ENCODE measurements at regions not wholly inside any gene's neighbourhood (a gene's known extent, or its start where the extent isn't known, plus 50 kb on each side); places are given as distances from the start of the nearest gene placed in this dataset.

DNA sequence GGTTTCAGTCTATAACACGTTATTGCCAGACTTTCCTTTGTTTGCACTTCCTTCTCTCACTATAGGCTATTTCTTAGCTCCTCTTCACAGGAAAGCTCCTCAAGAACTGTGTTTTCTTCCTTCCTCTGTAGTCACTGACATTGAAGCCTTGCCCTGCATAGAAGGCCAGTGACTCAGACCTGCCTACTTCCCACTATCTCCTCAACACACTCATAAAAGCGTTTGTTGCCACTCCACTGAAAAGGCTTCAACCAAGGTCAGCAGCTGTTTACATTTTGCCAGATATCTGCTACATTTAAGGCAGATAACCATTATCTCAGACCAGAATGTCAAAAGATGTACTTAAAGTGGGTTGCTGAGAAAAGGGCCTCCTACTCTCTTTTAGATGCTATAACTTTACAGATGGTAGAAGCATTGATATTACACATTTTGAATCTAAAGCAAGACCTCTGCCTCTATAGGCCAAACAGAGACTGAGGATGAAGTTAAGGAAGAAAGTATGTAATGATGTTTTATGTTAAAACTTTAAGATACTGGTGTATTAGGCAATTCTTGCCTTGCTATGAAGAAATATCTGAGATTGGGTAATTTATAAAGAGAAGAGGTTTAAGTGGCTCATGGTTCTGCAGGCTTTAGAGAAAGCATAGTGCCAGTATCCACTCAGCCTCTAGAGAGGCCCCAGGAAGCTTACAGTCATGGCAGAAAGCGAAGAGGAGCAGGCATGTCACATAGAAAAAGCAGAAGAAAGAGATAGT, 233.3 kb upstream of the FLRT2 start:
- no peak for DNase-seq

DNA sequence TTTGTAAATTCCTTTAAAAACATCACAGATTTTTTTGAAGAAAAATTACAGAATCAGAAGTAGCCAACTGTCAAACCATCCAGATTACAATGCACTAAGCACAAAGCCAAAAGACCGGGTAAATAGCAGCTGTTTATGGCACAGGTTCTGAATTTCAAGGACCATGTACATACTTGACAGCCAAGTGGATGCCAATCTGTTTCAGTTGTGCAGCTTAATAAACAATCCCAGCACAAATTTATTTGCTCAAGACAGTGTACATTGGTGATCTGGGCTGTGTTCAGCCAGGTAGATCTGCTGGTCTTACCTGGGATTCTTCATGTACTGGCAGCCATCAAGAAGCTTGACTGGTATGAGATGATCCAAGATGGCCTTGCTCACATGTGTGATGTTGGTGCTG, 229.8 kb upstream of the FLRT2 start:
- no peak for DNase-seq

DNA sequence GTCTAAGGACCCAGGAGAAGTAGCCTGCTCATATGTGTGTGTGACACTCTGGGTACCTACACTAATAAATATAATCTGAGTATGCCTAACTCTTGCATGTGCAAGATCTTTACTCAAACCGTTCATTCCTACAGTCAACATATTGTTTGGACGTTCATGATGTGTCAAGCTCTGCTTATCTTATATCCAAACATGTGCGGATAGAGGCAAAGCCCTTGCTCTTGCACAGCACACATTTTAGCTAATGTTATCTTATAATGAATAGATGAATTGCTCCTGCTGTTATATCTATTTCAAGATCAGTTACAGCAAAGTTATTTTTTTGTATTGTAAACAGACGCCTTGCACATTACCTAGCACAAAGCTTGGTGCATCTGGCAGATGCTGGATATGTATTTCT, 228.4 kb upstream of the FLRT2 start:
- no peak for DNase-seq

DNA sequence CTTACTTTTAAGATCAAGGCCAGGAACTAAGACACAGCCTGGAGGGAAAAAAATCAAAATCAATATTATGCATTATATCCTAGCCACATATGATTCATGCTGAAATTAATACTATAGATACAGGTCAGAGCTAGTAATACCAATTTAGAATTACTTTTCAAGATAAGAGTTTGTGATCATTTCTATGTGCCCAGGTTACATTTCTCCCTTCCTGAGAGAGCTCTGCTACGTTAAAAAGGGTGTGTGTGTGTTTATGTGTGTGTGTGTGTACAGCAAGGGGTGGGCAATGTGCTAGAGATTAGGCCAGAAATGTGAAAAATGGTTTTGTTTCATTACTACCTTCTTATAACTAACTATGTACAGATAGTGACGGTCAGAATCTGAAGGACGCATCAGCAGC, 223.9 kb upstream of the FLRT2 start:
- DNase-seq = no peak

DNA sequence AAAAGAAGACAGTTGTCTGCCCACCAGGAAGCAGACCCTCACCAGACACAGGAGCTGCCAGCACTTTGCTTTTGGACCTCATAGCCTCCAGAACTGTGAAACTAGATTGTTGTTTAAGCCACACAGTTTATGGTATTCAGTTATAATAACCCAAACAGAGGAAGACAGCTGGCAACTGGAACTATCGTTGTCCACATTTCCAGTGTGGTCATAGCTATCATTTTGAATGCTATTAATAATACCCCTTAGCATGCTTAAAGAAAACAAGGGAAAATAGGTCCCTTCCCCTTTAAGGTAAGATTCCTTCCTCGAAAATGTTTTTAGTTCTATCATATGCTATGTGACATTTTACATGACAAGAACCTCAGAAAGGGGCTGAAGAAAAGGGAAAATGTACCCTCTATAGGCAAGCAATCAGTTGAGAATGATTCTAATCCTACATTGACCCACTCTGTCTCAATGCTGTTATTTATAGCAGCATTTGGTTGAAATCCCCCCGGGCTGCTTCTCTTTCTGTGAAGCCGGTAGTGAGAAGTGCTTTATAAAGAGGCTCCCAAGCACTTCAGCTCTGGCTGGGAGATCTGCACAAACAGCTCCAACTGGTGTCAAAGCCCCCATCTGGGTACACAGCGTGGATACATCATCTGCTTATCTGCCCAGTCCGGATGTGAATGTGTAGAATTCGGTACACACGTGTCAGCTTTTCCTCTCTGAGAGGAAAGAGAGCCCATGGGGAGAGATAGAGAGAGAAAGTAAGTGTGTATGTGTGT, 221.2 kb upstream of the FLRT2 start:
- DNase-seq = no peak

DNA sequence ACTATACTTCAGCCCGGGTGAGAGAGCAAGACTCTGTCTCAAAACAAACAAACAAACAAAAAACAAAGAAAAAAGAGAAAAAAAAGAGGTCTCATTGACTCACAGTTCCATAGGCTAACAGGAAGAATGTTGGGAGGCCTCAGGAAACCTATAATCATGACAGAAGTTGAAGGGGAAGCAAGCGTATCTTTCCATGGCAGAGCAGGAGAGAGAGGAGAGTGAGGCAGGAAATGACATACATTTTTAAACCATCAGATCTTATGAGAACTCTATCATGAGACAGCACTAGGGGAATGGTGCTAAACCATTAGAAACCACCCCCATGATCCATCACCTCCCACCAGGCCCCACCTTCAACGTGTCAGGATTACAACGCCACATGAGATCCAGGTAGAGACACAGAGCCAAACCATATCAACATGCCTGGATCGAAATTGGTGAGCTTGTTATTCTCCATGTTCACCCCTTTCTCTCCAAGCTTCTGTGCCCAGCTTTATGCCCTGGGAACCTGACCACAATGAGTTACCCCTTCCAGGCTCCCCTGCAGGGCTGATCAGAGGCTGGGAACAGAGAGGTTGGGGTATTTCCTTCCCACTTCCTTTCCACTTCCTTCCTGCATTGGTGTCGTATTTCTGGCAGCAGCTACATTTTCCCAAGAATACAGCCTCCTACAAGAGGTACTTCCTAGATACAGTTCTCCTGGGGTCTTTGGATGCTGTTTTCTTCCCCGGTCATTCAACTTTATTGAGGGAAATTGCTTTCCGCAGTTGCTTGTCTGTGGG, 219.3 kb upstream of the FLRT2 start:
- DNase-seq = no peak

DNA sequence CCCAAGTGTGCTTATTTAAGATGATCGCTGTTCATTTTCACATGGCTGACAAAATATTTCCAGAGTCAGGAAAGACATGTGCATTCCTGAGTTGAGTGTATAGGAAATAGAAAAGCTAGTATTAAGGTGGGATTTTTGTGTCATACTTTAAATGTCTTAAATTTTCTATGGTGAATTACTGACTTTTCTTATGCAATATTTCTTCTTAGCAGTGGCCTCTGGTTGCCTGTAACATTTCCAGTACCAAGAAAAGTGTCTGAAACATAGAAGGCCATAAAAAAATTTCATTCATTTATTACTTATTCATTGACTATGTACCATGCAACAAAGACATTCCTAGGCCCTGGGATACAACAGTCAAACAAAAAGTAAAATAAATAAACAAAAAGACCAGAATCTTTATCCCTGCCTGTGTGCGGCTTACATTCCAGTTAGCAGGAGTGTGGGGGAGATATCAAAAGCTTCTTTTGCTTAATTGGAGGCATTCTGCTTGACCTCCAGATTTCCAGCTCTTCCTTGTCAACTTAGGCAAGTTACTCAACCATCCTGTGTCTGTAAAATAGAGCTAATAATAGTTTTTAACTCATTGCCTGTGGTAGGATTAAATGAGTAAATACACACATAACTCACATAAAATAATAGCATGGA, 216.3 kb upstream of the FLRT2 start:
- DNase-seq = no peak

DNA sequence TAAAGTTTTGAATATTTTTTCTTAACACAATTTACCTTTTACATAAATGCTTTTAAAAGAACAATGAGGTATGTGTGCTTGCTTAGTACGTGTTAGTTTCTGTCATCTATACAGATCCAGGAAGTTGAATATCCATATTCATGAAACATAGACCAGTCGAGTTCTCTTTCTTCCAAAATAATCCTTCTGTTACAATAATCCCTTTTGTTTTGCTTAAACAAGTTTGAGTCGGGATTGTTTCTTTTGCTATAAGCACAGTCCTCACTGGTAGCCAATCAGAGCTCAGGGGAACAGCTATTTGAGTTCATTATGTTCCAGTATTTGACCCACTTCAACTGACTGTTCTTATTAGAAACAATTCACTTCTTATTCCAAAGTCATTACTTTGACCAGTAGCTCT, 214.7 kb upstream of the FLRT2 start:
- DNase-seq = no peak

DNA sequence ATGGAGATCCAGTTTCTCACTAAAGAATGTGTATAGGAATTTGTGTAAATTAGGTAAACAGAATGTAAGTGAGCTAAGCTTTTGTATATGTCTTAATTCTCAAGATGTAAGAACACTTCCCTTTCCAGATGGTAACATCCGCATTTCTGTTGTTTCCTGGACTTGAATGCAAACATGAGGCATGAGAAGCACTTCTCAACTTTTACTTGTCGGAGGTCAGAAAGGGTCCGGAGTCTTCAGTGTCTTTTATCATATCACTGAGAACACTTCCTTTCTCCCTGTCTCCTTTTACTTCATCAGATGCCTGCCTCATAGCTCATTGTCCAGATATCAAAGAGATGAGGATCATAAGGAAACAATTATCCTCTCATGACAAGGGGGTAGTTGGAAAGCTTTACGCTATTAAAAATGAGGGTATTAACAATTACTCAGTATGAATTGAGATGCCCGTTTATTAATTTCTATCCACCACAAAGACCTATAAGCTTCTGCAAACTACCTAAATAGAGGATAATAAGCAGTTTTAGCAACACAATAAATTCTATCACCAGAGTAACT, 214.1 kb upstream of the FLRT2 start:
- no peak for DNase-seq

DNA sequence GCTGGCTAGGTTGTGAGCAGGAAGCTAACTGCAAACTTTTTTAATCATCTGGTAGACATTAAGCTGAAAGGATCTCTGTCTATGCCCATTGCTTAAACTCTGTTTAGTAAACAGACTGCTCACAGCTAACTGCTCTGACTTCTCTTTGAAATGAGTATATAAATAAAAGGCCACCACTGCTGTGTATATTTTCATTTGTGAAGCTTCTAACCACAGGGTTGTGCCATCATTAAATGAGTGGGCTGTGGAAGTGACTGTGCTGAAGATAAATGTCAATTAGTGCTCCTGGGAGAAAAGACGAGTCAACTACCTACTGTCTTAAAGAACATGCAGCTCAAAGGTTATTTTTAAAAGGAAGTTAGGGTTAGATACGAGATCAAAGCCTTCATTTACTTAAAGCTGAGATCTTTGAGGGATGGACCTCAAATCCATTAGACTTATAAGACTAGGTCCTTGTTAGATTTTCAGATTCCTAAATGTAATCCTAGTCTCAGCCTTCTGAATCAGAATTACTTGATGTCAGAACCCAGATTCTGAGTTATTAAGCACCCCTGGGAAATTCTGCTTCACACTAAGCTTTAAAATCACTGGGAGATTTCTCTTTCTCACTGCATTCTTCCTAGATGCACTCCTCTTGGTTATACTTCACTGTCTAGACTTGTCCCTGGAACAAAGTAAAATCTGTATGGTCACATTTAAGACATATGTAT, 213.1 kb upstream of the FLRT2 start:
- DNase-seq = no peak

DNA sequence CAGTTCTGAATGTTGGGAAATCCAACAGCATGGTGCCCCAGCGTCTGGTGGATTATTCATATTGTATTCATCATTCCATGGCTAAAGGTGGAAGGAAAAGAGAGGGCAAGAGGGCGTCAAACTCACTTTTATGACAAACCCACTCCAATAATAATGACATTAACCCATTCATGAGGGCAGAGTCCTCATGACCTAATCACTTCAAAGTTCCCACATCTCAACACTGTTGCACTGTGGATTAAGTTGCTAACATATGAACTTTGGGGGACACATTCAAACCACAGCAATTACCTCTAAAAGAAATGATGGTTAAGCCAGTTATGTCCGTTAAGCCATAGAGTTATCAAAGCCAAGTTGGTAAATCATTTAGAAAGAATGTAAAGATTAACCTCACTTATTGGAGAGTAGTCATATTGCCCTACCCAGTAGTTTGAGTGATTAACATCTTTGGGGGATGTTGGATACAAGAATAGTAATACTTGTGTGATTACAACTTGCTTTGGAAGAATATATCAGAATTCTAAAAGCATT, 212.4 kb upstream of the FLRT2 start:
- no peak for DNase-seq

DNA sequence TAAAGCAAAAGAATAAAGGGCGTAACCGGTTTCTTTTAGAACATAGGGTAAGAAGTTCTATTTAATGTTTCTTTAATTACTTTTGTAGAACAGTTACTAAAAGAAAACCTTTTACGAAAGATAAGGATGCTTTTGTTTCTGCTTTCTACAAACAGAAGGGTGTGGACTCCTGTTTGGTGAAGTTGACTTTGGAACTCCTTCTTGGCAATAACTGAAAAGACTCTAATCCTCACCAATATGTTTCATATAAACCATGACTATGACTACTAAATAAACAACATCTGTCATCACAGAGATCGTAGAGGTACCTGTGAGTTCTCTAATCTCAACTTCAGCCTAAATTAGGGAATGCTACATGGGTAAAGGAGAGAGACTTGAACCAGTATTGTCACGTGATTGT, 210.8 kb upstream of the FLRT2 start:
- DNase-seq = no peak

DNA sequence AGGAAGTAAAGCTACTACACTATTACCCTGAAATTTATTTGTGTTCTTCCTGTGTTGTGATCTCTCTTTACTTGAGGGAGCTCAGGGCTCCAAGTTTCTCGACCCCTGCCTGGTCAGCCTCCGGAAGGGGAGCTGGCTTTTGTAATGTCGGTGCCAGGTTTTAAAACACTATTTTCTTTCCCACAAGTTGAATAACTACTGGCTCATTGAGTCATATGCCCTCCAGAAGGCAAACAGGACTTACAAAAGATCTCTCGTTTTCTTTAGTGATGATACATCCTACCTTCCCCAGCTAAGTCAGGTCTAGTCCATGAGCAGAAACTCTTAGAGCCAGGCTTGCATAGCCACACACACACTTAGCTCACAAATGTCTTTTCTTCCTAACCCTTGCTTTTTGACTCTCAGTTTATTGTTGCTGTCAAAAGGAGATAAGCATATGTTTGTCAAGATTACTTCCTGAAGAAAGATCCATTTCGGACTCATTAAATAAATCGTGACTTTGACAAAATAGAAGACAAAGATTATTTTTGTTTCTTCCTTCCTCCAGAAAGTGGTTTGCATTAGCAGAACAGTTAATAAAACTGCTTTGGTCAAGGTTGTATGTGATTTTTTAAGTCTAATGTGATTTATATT, 209.8 kb upstream of the FLRT2 start:
- DNase-seq = no peak

DNA sequence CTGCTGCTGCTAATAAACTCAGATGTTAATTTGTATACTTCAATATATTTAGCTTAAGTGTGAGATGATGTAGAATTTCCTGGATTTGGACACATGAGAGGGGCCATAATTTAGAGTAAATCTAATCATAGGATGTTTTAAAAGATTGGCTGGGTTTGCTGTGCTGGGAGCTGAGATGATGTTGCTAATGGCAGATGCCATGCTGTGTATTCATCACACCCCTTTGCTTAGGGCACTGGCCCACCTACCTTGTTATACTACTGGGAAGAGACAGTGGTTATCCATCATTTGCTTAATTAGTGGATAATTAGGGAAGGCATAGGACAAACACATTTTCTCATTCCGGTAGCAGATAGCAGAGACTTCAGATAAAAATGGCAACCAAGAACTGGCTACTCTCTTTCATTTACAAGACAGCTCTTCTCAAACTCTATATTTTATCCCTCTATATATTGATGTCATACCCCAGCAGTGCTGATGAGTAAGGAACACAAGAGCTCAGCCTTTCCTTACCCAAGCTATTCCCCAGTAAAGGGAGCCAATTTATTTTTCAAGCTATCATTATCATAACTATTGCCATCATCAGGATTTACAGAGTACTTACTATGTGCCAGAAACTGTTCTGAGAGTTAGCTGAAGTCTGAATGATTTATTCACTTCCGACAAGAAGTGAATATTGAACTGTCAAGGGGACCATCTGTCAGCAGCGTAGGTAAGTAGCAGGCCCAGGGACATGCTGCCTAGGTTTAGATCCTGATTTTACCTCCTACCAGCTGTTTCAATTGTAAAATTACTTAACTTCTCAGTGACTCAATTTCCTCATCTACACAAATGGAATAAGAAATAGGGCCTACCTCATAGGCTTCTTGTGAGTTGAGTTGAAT, 204.6 kb upstream of the FLRT2 start:
- DNase-seq = no peak

DNA sequence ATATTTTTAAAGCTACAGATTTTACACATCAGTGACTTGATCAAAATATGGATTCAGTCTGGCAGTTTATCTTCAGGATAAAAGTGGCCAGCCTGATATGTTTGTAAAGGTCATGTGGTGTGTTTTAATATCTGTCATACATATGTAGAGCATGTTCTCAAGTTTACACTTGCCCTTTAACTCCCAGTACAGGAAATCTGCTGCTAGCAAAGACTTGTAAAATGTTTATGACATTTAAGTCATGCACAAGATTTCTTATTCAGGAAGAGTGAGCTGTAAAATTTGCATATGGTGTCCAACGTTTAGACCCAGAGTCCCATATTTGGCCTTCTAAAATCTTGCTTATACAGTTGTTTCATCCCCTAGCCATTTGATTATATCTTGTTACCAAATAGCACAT, 197.5 kb upstream of the FLRT2 start:
- no peak for DNase-seq

DNA sequence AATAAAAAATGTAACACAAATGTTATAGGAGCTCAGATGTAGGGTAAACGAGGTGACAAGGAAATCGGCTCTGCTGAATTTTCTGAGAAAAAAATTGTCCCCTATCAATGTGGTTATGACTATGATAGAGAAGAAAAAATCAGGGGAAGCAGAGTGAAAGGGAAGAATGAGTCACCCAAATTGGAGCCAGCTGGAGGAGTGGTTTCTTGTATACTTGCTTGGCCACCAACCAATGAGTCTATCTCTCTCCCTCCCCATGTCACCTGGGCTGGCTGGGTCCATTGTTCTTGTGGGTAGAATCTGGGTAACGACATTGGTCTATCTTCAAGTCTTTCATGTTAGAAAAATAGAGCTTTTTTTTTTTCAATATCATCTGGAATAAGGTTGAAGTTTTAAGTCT, 196.6 kb upstream of the FLRT2 start:
- no peak for DNase-seq

DNA sequence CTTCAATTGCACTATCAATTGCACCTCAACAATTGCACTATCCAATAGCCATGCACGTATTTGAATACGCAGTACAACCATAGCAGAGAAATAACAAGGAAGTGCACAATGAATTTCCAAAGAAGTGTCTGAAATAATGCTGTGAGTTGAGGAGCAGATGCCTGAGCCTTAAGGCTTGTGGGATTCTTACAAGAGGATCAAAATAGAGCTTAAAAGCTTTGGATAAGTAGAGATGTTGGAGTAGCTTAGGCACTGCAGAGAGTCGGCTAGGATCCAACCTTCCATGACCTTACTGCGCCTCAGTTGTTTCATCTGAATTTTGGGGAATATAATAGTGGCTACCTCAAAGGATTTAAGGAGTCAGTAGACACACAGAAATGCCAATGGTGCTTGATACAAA, 196.1 kb upstream of the FLRT2 start:
- no peak for DNase-seq

DNA sequence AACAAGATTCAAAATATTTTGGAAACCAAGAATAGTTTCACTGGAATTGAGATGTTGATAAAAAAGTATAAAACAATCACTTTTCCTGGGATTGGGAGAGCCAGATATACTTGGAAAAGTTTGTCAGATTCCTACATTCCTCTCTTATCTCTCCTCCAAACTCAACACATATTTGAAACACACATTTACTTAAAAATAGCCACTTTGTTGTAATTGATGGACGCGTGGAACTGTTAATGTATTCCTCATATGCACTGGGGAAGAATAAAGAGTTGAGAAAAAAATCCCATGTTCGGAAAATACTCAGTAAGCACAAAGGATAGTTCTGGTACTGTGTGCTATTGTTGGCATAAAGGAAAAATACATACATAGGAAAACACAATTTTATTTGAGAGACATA, 195.6 kb upstream of the FLRT2 start:
- no peak for DNase-seq

DNA sequence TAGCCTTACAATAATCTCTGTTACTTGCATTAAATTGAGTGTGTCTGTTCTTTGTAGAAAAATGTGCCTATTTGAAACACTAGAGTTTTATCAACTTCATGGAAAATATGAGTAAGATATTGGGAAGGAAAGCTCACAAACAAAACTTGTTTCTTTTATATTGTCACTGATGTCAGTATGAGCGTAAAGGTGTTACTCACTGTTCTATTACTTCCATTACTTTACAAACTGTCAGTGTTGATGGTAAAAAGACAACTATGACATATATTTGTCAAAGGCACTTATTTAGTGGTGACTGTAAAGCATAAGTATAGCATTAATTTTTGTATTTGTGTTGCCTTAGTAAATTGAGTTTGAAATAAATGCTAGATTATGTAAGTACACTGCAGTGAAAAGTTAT, 193.7 kb upstream of the FLRT2 start:
- DNase-seq = no peak

DNA sequence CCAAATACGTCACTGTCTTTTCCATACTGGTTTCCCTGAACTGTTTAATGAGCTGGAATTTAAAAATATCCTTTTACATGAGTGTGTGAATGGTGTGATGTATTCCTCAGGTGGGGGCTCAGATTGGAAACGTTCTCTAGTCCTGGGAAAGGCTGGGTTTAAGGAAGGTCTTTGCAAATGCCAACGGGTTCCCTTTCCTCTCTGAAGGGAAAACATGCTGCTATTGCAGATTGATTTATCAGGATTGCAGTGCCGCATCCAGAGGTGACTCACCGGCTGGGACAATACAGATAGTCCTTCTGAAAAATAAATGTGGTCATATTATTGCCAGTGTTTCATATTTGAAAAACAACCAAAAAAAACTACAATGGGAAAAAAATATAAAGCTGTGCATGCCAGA, 193.1 kb upstream of the FLRT2 start:
- DNase-seq = no peak

DNA sequence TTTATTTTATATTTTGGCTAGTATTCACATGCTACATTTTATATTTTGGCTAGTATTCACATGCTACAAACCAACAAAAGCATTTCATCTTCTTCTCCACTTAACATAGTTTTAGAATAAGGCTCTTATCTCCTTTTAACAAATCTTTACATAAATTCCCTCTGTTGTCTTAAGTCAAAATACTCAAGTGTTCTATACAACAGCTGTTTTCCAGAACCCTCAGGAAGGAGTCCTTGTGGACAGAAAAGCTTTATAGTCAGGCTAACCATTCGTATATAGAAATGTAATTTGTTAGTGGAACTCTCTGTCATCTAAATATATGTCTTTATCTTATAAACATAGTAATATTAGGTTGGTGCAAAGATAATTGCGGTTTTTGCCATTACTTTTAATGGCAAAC, 191.0 kb upstream of the FLRT2 start:
- DNase-seq = no peak

Data from NCI-H1417 treated with DMSO at 0.1 percent for 48 hours (cell line).